ENCODE measurements at regions not wholly inside any gene's neighbourhood (a gene's known extent, or its start where the extent isn't known, plus 50 kb on each side); places are given as distances from the start of the nearest gene placed in this dataset.

GRCh38 chr2:10245661-10246060, 57.0 kb upstream of the HPCAL1 start:
- TF ChIP-seq EZH2phosphoT487 (IDR thresholded peaks at IDR 0.05; ENCODE audit: low read depth, severe bottlenecking, unreplicated experiment) (no peak), CTCF (IDR thresholded peaks at IDR 0.05; ENCODE audit: poor library complexity) (no peak), EZH2 (IDR thresholded peaks at IDR 0.05; ENCODE audit: borderline replicate concordance) (no peak)

GRCh38 chr2:10246370-10246769, 56.3 kb upstream of the HPCAL1 start:
- Histone ChIP-seq H3K4me3 (no peak overlapping the region), H3K27me3 (no peaks in the 10 kb centered on the region), H3K79me2 (no peaks in the 10 kb centered on the region), H4K20me1 (ENCODE audit: insufficient read depth, poor library complexity, severe bottlenecking) (no peaks in the 10 kb centered on the region), H3K4me1 (ENCODE audit: insufficient read depth) (no peaks in the 10 kb centered on the region), H3K36me3 (replicated peaks; ENCODE audit: insufficient read depth, low read depth) (no peaks in the 10 kb centered on the region), H3K27ac (no peak overlapping the region), H3K9me3 (ENCODE audit: low read depth) (peaks cover 14% of the 10 kb centered on the region), H2AFZ (no peak overlapping the region), H3K4me2 (no peak overlapping the region), H3K9me2 (replicated peaks; ENCODE audit: insufficient read depth) (no peaks in the 10 kb centered on the region)
- no peak for DNase-seq (ENCODE audit: low spot score)
- WGBS (ENCODE audit: low lambda C conversion rate, missing lambda C conversion rate): 88% methylated on average over 8 of the region's 8 CpGs
- TF ChIP-seq EZH2 (IDR thresholded peaks at IDR 0.05; ENCODE audit: borderline replicate concordance): no peak

More at GRCh38 chr2:10245661-10246060, 57.0 kb upstream of the HPCAL1 start:
- Histone ChIP-seq H4K20me1 (ENCODE audit: insufficient read depth, poor library complexity, severe bottlenecking) (no peaks in the 10 kb centered on the region), H3K27ac (no peak overlapping the region), H3K4me2 (no peak overlapping the region), H3K4me1 (ENCODE audit: insufficient read depth) (no peaks in the 10 kb centered on the region), H2AFZ (no peak overlapping the region), H3K4me3 (no peak overlapping the region), H3K9me2 (replicated peaks; ENCODE audit: insufficient read depth) (no peaks in the 10 kb centered on the region), H3K9me3 (ENCODE audit: low read depth) (peaks cover 14% of the 10 kb centered on the region), H3K79me2 (no peaks in the 10 kb centered on the region), H3K36me3 (replicated peaks; ENCODE audit: insufficient read depth, low read depth) (no peaks in the 10 kb centered on the region), H3K27me3 (no peaks in the 10 kb centered on the region)
- WGBS (ENCODE audit: low lambda C conversion rate, missing lambda C conversion rate): 96% methylated on average over 11 of the region's 11 CpGs
- DNase-seq (ENCODE audit: low spot score): no peak

- Histone ChIP-seq H3K9me2 (replicated peaks; ENCODE audit: insufficient read depth) (no peaks in the 10 kb centered on the region), H3K4me1 (ENCODE audit: insufficient read depth) (no peaks in the 10 kb centered on the region), H3K4me2 (no peak overlapping the region), H3K36me3 (replicated peaks; ENCODE audit: insufficient read depth, low read depth) (no peaks in the 10 kb centered on the region), H3K9me3 (ENCODE audit: low read depth) (peaks cover 14% of the 10 kb centered on the region), H3K27ac (no peak overlapping the region), H3K4me3 (no peak overlapping the region), H2AFZ (no peak overlapping the region), H3K27me3 (no peaks in the 10 kb centered on the region), H3K79me2 (no peaks in the 10 kb centered on the region), H4K20me1 (ENCODE audit: insufficient read depth, poor library complexity, severe bottlenecking) (no peaks in the 10 kb centered on the region)
- DNase-seq (ENCODE audit: low spot score): no peak
- TF ChIP-seq EZH2phosphoT487 (IDR thresholded peaks at IDR 0.05; ENCODE audit: low read depth, severe bottlenecking, unreplicated experiment) (no peak), CTCF (IDR thresholded peaks at IDR 0.05; ENCODE audit: poor library complexity) (no peak), EZH2 (IDR thresholded peaks at IDR 0.05; ENCODE audit: borderline replicate concordance) (no peak)
- WGBS (ENCODE audit: low lambda C conversion rate, missing lambda C conversion rate): 88% methylated on average over 5 of the region's 5 CpGs
Measured at GRCh38 chr2:10246831-10247230, 55.9 kb upstream of the HPCAL1 start.

GRCh38 chr2:10249798-10250197, 52.9 kb upstream of the HPCAL1 start:
- Histone ChIP-seq H3K27ac (no peak overlapping the region), H3K36me3 (replicated peaks; ENCODE audit: insufficient read depth, low read depth) (no peaks in the 10 kb centered on the region), H3K4me2 (no peak overlapping the region), H2AFZ (no peak overlapping the region), H3K4me3 (no peak overlapping the region), H3K9me3 (ENCODE audit: low read depth) (peaks cover 14% of the 10 kb centered on the region), H3K9me2 (replicated peaks; ENCODE audit: insufficient read depth) (no peaks in the 10 kb centered on the region), H3K4me1 (ENCODE audit: insufficient read depth) (no peaks in the 10 kb centered on the region), H4K20me1 (ENCODE audit: insufficient read depth, poor library complexity, severe bottlenecking) (no peaks in the 10 kb centered on the region), H3K27me3 (no peaks in the 10 kb centered on the region), H3K79me2 (no peaks in the 10 kb centered on the region)
- WGBS (ENCODE audit: low lambda C conversion rate, missing lambda C conversion rate): 82% methylated on average over 1 of the region's 1 CpG
- no peak for DNase-seq (ENCODE audit: low spot score)
- TF ChIP-seq EZH2phosphoT487 (IDR thresholded peaks at IDR 0.05; ENCODE audit: low read depth, severe bottlenecking, unreplicated experiment) (no peak), CTCF (IDR thresholded peaks at IDR 0.05; ENCODE audit: poor library complexity) (no peak), EZH2 (IDR thresholded peaks at IDR 0.05; ENCODE audit: borderline replicate concordance) (no peak)

Measured in hepatocyte (in vitro differentiated cells).